Peyer's patch (tissue), 4 donors: ENCODE measurements at regions not wholly inside any gene's neighbourhood (a gene's known extent, or its start where the extent isn't known, plus 50 kb on each side); places are given as distances from the start of the nearest gene placed in this dataset.
"Not testable (repeated sequence)": the region's sequence is repeated elsewhere in the genome, so short reads cannot be mapped to it uniquely, and the experiment has no call there.

Source experiments
- DNase-seq, 3 donors: peaks; one replicate each; pipeline ENCODE4 v3.0.0-alpha.2; 2017 to 2019
- H3K27ac ChIP-seq, 4 donors: fragments of 200-600 bp; sonication (generic); one replicate each; pipeline ENCODE4 v1.5.1; 2016 to 2019
- H3K27me3 ChIP-seq, 2 donors: fragments of 200-600 bp; sonication (generic); one replicate each; pipeline ENCODE4 v1.5.1; 2019
- H3K36me3 ChIP-seq, 3 donors: fragments of 200-600 bp; sonication (generic); one replicate each; pipeline ENCODE4 v1.5.1; 2016 to 2019
- H3K4me1 ChIP-seq, 4 donors: fragments of 200-600 bp; sonication (generic); one replicate each; pipeline ENCODE4 v1.5.1; 2016 to 2019
- H3K4me3 ChIP-seq, 4 donors: fragments of 200-600 bp; sonication (generic); 1 replicate in 3 of 4; 2 replicates in 1 of 4; pipeline ENCODE4 v1.5.1; 2016 to 2019; ENCODE audit warnings: mild to moderate bottlenecking in 1 of 4
- H3K9me3 ChIP-seq, 4 donors: fragments of 200-600 bp; sonication (generic); one replicate each; pipeline ENCODE4 v1.5.1; 2016 to 2019; ENCODE audit warnings: mild to moderate bottlenecking in 1 of 4
- CTCF ChIP-seq, 6 experiments: fragments of 450-650 bp in 4 of 6; fragments of 200-600 bp in 2 of 6; sonication (generic) in 1 of 6; IDR thresholded peaks; one replicate each; pipeline ENCODE4 v1.5.1; 2017 to 2019; ENCODE audit warnings: antibody characterized with exemption in 6 of 6, mild to moderate bottlenecking in 3 of 6, moderate library complexity in 1 of 6
- POLR2A ChIP-seq, 2 donors: fragments of 450-650 bp; IDR thresholded peaks; one replicate each; pipeline ENCODE4 v1.5.1; 2017; ENCODE audit warnings: antibody characterized with exemption in 2 of 2, mild to moderate bottlenecking in 2 of 2, moderate library complexity in 2 of 2

GRCh38 chr6:16824845-16825685 is 63.8 kb upstream of the ATXN1 start:
- H3K9me3 ChIP-seq: no peaks in the 10 kb centered on the region
- no peak overlapping the region for H3K27ac ChIP-seq
- no peaks in the 10 kb centered on the region for H3K4me1 ChIP-seq
- no peak overlapping the region for H3K4me3 ChIP-seq
- H3K36me3 ChIP-seq: no peaks in the 10 kb centered on the region
- no peaks in the 10 kb centered on the region for H3K27me3 ChIP-seq
- TF ChIP-seq CTCF (IDR thresholded peaks at IDR 0.05) (no peak), POLR2A (IDR thresholded peaks at IDR 0.05) (no peak)
- DNase-seq: no peak

- Histone ChIP-seq H3K4me1 (no peaks in the 10 kb centered on the region), H3K4me3 (no peak overlapping the region), H3K36me3 (no peaks in the 10 kb centered on the region), H3K27me3 (no peaks in the 10 kb centered on the region), H3K9me3 (no peaks in the 10 kb centered on the region), H3K27ac (no peak overlapping the region)
- no peak for DNase-seq
- no peak for TF ChIP-seq CTCF (IDR thresholded peaks at IDR 0.05)
- TF ChIP-seq POLR2A (IDR thresholded peaks at IDR 0.05): no peak
These were observed 62.6 kb upstream of the ATXN1 start for GRCh38 chr6:16823718-16824352.

GRCh38 chr6:16822975-16823717 is 61.9 kb upstream of the ATXN1 start:
- TF ChIP-seq CTCF (IDR thresholded peaks at IDR 0.05) (no peak), POLR2A (IDR thresholded peaks at IDR 0.05) (no peak)
- H3K36me3 ChIP-seq: no peaks in the 10 kb centered on the region
- H3K9me3 ChIP-seq: no peaks in the 10 kb centered on the region
- no peak overlapping the region for H3K4me3 ChIP-seq
- DNase-seq: no peak
- no peaks in the 10 kb centered on the region for H3K4me1 ChIP-seq
- H3K27ac ChIP-seq: no peak overlapping the region
- H3K27me3 ChIP-seq: no peaks in the 10 kb centered on the region

GRCh38 chr6:16822529-16822928 is 61.3 kb upstream of the ATXN1 start:
- TF ChIP-seq CTCF (IDR thresholded peaks at IDR 0.05): no peak
- TF ChIP-seq POLR2A (IDR thresholded peaks at IDR 0.05): no peak
- H3K4me1 ChIP-seq: no peaks in the 10 kb centered on the region
- no peaks in the 10 kb centered on the region for H3K9me3 ChIP-seq
- H3K27me3 ChIP-seq: no peaks in the 10 kb centered on the region
- no peaks in the 10 kb centered on the region for H3K36me3 ChIP-seq
- no peak overlapping the region for H3K4me3 ChIP-seq
- no peak overlapping the region for H3K27ac ChIP-seq
- DNase-seq: no peak

- no peak for DNase-seq
- TF ChIP-seq POLR2A (IDR thresholded peaks at IDR 0.05) (no peak), CTCF (IDR thresholded peaks at IDR 0.05) (no peak)
These were observed 60.6 kb upstream of the ATXN1 start for GRCh38 chr6:16821834-16822264.

GRCh38 chr6:16820262-16820661 is 59.0 kb upstream of the ATXN1 start:
- H3K4me1 ChIP-seq, H3K36me3 ChIP-seq, DNase-seq, H3K27ac ChIP-seq, H3K4me3 ChIP-seq, H3K9me3 ChIP-seq, H3K27me3 ChIP-seq: not testable (repeated sequence)

More at GRCh38 chr6:16821834-16822264, 60.6 kb upstream of the ATXN1 start:
- Histone ChIP-seq H3K27me3 (no peaks in the 10 kb centered on the region), H3K9me3 (no peaks in the 10 kb centered on the region), H3K36me3 (no peaks in the 10 kb centered on the region), H3K4me3 (no peak overlapping the region), H3K4me1 (no peaks in the 10 kb centered on the region), H3K27ac (no peak overlapping the region)
